EH (cell line): ENCODE measurements at regions not wholly inside any gene's neighbourhood (a gene's known extent, or its start where the extent isn't known, plus 50 kb on each side); places are given as distances from the start of the nearest gene placed in this dataset.
"Not testable (repeated sequence)": the region's sequence is repeated elsewhere in the genome, so short reads cannot be mapped to it uniquely, and the experiment has no call there.

Experiments used
- DNase-seq: peaks from one replicate; pipeline ENCODE4 v3.0.0-alpha.2; 2015; ENCODE audit warnings: low read depth

DNA sequence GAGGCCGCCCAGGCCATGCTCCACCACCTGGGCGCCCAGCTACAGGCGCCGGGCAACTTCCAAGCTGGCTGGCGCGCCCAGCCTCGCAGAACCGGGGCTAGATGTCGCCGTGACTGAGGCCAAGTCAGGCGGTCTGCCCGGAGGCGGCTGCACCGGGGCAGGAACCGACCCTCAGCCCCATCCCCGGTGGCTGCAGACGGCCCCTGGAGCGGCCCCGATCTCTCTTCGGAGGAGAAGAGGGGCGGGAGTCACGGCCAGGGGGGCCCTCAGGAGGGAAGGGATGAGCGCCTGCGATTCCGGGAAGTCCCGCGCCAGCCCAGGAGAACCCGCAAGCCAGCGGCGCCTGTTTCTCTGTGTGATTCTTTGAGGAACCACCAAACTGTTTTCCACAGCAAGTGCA lies 671.3 kb upstream of the DEFB115 start:
- DNase-seq: not testable (repeated sequence)

- DNase-seq: no peak
Observed at GRCh38 chr20:30593572-30593971, 663.9 kb upstream of the DEFB115 start.

DNA sequence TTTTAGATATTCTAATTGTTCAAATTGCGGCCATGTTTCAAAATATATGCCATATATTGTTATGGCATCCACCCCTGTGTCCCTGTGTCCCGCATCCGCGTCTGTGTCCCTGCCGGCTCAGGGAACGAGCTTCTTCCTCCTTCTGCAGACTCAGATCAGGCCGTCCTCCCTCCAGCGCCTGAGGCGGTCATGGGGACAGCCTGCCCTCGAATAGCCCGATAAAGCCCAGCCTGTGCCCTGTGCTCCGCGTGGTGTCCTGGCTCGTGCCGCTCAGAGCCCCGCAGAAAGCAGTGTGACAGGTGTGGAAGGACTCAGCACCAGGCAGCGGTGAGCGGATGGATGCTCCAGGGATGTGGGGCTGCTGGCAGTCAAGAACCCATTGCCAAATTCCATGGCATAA lies 663.4 kb upstream of the DEFB115 start:
- DNase-seq: no peak

DNA sequence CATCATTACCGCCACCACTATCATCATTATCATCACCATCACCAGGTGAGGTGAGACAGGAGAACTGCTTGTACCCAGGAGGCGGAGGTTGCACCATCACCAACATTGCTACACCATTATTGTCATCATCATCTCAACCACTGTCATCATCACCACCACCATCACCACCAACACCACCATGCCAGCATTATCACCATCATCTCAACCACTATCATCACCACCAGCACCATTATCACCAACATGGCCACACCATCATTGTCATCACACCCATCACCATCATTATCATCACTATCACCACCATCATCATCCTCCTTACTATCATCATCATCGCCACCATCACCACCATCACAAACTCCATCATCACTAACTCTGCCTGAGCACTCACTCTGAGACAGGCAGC lies 661.8 kb upstream of the DEFB115 start:
- DNase-seq: no peak

- not testable (repeated sequence) for DNase-seq
Observed at GRCh38 chr20:30597429-30597828, 660.0 kb upstream of the DEFB115 start.

DNA sequence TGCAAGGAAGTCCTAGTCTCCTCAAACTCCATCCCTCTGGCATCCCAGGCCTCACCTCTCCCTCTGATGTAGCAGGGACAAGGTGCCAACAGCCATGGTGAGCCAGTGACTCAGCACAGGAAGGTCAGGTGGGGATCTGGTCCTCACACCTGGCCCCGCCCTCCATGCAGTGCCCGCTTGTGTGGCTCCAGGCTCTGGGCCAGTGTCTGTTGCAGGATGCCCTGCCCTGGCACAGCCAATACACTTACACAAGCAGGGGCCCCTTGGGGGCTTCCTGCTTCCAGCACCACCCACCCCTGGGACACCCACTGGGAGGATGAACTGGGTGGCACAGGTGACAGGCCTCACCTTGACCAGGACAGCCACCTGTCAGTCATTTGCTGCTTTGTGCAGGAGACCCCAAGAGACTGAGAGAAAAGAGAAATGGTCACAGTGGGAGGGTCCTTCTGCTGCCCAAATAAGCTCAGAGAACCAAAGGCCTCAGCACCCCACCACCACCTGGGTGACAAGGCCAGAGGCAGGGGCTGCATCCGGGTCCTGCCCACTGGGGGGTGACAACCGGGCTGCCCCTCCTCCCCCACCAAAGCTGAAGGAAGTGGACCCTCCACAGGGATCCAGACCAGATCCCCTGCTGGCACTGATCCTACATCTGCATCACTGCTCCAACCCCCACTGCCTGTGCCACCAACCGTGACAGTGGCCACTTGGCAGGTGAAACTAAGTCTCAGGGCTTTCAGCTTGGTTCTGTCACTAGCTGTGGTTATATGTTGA lies 658.8 kb upstream of the DEFB115 start:
- no peak for DNase-seq

GRCh38 chr20:30599990-30600389 lies 657.5 kb upstream of the DEFB115 start:
- no peak for DNase-seq

GRCh38 chr20:30601974-30602373 lies 655.5 kb upstream of the DEFB115 start:
- no peak for DNase-seq

DNA sequence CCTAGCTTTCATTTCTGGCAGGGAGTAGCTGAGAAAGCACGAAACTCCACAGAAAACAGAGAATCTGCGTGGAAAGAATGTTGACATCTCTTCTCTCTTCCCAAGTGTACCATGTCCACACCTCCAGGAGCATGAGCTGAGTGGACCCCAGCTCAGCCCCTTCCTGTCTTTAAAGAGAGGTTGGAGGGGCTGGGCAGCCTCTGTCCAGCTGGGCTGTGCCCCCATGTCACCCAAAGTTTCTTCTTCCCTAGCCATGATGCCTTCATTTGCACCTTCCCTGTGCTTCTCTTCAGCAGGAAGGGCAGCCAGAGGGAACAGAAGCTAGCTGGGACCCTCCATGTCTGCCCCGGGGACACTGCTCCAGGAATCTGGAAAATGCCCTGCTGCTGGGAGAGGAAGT lies 655.0 kb upstream of the DEFB115 start:
- DNase-seq: no peak

GRCh38 chr20:30606990-30607389 lies 650.5 kb upstream of the DEFB115 start:
- DNase-seq: no peak

- DNase-seq: no peak
Observed at GRCh38 chr20:30610029-30610693, 647.3 kb upstream of the DEFB115 start.

DNA sequence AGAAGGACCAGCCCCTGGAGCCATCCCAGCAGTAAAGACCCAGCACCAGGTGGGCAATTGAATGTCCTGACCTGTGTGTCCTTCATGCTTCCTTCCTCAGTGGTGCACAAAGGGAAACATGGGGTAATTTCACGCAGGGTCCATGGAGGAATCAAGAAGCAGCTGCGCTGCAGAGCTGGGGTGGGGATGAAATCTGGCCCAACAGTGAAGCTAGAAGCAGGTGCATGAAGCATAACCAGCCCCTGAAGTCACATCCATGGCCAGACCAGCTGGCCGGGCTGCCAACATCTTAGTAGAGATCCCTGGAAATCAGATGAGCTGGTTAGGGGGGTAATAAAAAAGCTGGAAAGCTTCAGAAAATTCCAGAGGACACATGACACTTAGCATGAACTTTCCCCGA lies 646.7 kb upstream of the DEFB115 start:
- DNase-seq: no peak

GRCh38 chr20:30611239-30611984 lies 646.1 kb upstream of the DEFB115 start:
- no peak for DNase-seq

GRCh38 chr20:30612344-30612743 lies 645.1 kb upstream of the DEFB115 start:
- DNase-seq: no peak

DNA sequence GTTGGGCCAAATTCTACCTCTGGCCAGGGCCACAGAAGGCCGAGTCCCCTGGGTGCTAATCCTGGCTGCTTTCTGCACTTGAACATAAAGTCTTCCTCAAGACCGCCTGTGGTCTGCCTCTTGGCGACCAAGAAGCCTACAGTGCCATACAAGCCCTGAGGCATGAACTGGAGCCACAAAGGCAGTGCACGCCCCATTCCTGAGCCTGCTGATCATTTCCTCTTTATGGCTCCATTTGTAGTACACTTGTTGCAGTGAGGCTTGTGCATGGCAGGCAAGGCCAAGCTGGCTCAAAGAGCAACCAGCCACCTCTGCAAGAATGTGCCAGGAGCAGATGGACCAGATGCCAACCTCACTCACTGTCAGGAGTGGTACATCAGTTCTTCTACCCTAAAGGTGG lies 636.1 kb upstream of the DEFB115 start:
- DNase-seq: not testable (repeated sequence)

DNA sequence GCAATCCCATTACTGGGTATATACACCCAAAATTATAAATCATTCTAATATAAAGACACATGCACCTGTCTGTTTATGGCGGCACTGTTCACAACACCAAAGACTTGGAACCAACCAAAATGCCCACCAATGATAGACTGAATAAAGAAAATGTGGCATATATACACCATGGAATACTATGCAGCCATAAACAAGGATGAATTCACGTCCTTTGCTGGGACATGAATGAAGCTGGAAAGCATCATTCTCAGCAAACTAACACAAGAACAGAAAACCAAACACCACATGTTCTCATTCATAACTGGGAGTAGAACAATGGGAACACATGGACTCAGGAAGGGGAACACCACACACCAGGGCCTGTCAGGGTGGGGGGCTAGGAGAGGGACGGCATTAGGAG lies 633.2 kb upstream of the DEFB115 start:
- DNase-seq: not testable (repeated sequence)

GRCh38 chr20:30629376-30629775 lies 628.1 kb upstream of the DEFB115 start:
- not testable (repeated sequence) for DNase-seq

- DNase-seq: no peak
Observed at GRCh38 chr20:30630761-30631160, 626.7 kb upstream of the DEFB115 start.

GRCh38 chr20:30631261-30631789 lies 626.1 kb upstream of the DEFB115 start:
- not testable (repeated sequence) for DNase-seq

GRCh38 chr20:30632773-30633172 lies 624.7 kb upstream of the DEFB115 start:
- not testable (repeated sequence) for DNase-seq

DNA sequence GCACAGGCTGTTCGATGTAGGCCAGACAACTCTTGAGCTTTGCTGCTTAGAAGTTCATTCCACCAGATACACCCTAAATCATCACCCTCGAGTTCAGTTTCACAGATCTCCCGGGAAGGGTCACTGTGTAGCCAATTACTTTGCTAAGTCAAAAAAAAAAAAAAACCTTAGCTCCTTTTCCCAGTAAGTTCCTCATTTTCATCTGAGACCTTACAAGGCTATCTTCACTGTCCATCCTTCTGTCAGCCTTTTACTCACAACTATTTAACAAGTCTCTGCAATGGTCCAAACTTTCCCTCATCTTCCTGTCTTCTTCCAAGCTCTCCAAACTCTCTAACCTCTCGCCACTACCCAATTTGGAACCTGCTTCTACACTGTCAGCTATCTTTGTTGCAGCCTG lies 615.9 kb upstream of the DEFB115 start:
- not testable (repeated sequence) for DNase-seq

GRCh38 chr20:30660982-30661381 lies 596.5 kb upstream of the DEFB115 start:
- not testable (repeated sequence) for DNase-seq

- not testable (repeated sequence) for DNase-seq
Observed at GRCh38 chr20:30668418-30668817, 589.0 kb upstream of the DEFB115 start.
